OCI-LY7 (cell line): ENCODE measurements at regions not wholly inside any gene's neighbourhood (a gene's known extent, or its start where the extent isn't known, plus 50 kb on each side); places are given as distances from the start of the nearest gene placed in this dataset.

Experiments
- EZH2phosphoT487 ChIP-seq: fragments of 200-600 bp; sonication (generic); IDR thresholded peaks from 2 replicates; pipeline ENCODE4 v1.6.1; 2018; ENCODE audit warnings: low read depth, borderline replicate concordance, mild to moderate bottlenecking, mixed run types, antibody characterized with exemption, low read length, moderate library complexity, mixed read lengths
- TF ChIP-seq, protein P1 (sequence below): fragments of 200-600 bp; sonication (generic); conservative IDR thresholded peaks from 2 replicates; pipeline ENCODE4 v1.5.1; 2014; ENCODE audit warnings: mild to moderate bottlenecking, antibody characterized with exemption, low read length, moderate library complexity, mixed read lengths

DNA sequence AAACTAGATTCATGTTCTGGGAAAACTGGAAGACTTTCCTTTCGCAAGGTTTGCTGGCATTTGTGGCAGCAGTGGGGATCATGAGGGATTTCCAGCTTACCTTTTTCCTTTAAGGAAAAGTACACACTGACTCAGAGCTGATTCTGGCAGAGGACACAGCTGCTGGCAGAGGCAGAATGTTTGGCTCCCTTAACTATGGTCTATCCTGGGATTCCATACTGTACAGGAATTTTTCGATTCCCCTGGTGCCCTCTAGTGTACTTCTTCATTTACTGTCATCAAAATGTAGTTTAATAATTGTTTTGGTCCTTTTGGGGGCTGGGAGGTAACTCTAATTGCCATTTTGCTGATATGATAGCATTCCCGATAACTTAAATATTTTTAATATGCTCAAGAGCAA, 152.7 kb downstream of the GABRG1 start:
- TF ChIP-seq, protein P1, sequence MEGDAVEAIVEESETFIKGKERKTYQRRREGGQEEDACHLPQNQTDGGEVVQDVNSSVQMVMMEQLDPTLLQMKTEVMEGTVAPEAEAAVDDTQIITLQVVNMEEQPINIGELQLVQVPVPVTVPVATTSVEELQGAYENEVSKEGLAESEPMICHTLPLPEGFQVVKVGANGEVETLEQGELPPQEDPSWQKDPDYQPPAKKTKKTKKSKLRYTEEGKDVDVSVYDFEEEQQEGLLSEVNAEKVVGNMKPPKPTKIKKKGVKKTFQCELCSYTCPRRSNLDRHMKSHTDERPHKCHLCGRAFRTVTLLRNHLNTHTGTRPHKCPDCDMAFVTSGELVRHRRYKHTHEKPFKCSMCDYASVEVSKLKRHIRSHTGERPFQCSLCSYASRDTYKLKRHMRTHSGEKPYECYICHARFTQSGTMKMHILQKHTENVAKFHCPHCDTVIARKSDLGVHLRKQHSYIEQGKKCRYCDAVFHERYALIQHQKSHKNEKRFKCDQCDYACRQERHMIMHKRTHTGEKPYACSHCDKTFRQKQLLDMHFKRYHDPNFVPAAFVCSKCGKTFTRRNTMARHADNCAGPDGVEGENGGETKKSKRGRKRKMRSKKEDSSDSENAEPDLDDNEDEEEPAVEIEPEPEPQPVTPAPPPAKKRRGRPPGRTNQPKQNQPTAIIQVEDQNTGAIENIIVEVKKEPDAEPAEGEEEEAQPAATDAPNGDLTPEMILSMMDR = no peak
- no peak for TF ChIP-seq EZH2phosphoT487
